Chondrocyte (in vitro differentiated cells): ENCODE measurements at regions not wholly inside any gene's neighbourhood (a gene's known extent, or its start where the extent isn't known, plus 50 kb on each side); places are given as distances from the start of the nearest gene placed in this dataset.

ENCODE experiments used
- DNase-seq: peaks from one replicate; pipeline ENCODE4 v3.0.0; 2021; ENCODE audit warnings: mixed read lengths, low spot score
- H3K27ac Mint-ChIP-seq: one replicate; pipeline ENCODE4 v1.8.0; 2021; ENCODE audit warnings: mild to moderate bottlenecking, moderate library complexity, mixed read lengths; ENCODE audit not compliant: unreplicated experiment
- H3K27me3 Mint-ChIP-seq: 2 replicates; pipeline ENCODE4 v1.8.0; 2021; ENCODE audit warnings: low read depth, mixed read lengths
- H3K36me3 Mint-ChIP-seq: 2 replicates; pipeline ENCODE4 v1.8.0; 2021; ENCODE audit warnings: low read depth, mixed read lengths
- H3K4me1 Mint-ChIP-seq: 2 replicates; pipeline ENCODE4 v1.8.0; 2021; ENCODE audit warnings: low read depth, mild to moderate bottlenecking, mixed read lengths
- H3K4me3 Mint-ChIP-seq: one replicate; pipeline ENCODE4 v1.8.0; 2021; ENCODE audit warnings: mild to moderate bottlenecking, moderate library complexity, mixed read lengths; ENCODE audit not compliant: unreplicated experiment
- H3K9me3 Mint-ChIP-seq: 2 replicates; pipeline ENCODE4 v1.8.0; 2021; ENCODE audit warnings: low read depth, mixed read lengths
- TF ChIP-seq, protein P1 (sequence below): fragments of 200-600 bp; sonication (generic); IDR thresholded peaks from 2 replicates; pipeline ENCODE4 v1.5.0; 2021; ENCODE audit warnings: antibody characterized with exemption, mild to moderate bottlenecking, moderate library complexity

DNA sequence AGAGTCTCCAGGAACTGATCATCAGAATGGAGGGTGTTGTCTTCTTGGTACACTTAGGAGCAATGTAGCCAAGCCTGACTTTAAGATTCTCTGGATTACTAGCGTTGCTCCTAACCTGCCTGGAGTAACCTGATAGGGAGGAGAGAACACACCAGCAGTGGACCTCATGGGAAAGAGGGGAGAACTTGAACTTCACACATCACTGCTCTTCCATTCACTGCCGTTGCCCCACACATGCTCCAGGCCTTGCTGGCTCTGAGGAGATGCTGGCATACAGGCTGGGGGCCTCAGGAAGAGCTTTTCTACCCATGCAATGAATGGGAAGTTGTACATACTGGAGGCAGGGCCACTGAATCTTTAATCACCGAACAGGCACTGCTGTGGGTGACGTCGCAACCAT is 60.3 kb upstream of the ADAMTS16 start:
- H3K4me3 Mint-ChIP-seq, result no peak overlapping the region
- DNase-seq, result no peak
- TF ChIP-seq, protein P1, sequence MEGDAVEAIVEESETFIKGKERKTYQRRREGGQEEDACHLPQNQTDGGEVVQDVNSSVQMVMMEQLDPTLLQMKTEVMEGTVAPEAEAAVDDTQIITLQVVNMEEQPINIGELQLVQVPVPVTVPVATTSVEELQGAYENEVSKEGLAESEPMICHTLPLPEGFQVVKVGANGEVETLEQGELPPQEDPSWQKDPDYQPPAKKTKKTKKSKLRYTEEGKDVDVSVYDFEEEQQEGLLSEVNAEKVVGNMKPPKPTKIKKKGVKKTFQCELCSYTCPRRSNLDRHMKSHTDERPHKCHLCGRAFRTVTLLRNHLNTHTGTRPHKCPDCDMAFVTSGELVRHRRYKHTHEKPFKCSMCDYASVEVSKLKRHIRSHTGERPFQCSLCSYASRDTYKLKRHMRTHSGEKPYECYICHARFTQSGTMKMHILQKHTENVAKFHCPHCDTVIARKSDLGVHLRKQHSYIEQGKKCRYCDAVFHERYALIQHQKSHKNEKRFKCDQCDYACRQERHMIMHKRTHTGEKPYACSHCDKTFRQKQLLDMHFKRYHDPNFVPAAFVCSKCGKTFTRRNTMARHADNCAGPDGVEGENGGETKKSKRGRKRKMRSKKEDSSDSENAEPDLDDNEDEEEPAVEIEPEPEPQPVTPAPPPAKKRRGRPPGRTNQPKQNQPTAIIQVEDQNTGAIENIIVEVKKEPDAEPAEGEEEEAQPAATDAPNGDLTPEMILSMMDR, result no peak
- no peaks in the 10 kb centered on the region for H3K4me1 Mint-ChIP-seq
- no peaks in the 10 kb centered on the region for H3K9me3 Mint-ChIP-seq
- peaks cover 25% of the 10 kb centered on the region for H3K27me3 Mint-ChIP-seq
- H3K36me3 Mint-ChIP-seq, result no peaks in the 10 kb centered on the region
- H3K27ac Mint-ChIP-seq, result no peak overlapping the region

DNA sequence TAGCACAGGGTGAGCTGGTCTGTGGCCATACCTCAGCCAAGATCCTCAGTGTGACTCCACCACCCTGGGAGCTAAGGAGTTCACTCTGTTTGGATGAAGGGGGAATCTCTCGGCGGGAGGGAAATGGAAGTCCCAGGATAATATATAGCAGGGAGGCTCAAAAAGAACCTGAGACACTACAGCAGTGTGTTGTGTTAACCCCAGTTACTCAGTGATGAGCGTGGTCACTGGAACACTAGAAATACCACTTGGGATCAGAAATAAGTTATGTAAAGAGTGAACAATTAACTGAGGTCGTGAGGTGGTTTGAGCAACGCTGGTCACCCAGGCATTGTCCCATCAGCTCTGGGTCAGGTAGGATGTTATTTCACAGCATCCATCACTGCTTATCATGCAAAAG is 59.3 kb upstream of the ADAMTS16 start:
- H3K27ac Mint-ChIP-seq, result no peak overlapping the region
- no peak for DNase-seq
- no peaks in the 10 kb centered on the region for H3K9me3 Mint-ChIP-seq
- peaks cover 29% of the 10 kb centered on the region for H3K27me3 Mint-ChIP-seq
- TF ChIP-seq, protein P1, result no peak
- no peaks in the 10 kb centered on the region for H3K4me1 Mint-ChIP-seq
- no peaks in the 10 kb centered on the region for H3K36me3 Mint-ChIP-seq
- H3K4me3 Mint-ChIP-seq, result no peak overlapping the region

DNA sequence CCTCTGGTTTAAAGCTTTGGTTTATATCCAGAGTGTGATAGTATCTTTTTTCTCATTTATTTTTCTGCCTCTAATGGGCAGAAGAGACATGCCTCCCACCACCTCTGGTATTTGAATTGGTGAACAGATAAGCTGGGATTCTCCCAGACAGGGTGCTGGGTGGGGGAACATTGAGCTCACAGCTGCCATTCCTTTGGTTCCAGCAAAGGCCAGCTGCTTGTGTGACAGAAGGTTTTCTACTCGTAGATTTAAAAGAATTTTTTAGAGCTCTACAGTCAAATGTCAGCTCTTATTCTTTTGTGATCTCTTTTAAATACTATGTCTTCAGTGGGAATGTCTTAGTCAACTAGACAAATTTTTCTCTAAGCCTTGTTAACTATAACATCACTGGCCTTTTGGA is 54.7 kb upstream of the ADAMTS16 start:
- Mint-ChIP-seq H3K9me3 (no peaks in the 10 kb centered on the region), H3K27ac (no peak overlapping the region), H3K4me1 (no peaks in the 10 kb centered on the region), H3K4me3 (no peak overlapping the region), H3K36me3 (no peaks in the 10 kb centered on the region), H3K27me3 (peaks cover 16% of the 10 kb centered on the region)
- TF ChIP-seq, protein P1, result no peak
- DNase-seq, result no peak

DNA sequence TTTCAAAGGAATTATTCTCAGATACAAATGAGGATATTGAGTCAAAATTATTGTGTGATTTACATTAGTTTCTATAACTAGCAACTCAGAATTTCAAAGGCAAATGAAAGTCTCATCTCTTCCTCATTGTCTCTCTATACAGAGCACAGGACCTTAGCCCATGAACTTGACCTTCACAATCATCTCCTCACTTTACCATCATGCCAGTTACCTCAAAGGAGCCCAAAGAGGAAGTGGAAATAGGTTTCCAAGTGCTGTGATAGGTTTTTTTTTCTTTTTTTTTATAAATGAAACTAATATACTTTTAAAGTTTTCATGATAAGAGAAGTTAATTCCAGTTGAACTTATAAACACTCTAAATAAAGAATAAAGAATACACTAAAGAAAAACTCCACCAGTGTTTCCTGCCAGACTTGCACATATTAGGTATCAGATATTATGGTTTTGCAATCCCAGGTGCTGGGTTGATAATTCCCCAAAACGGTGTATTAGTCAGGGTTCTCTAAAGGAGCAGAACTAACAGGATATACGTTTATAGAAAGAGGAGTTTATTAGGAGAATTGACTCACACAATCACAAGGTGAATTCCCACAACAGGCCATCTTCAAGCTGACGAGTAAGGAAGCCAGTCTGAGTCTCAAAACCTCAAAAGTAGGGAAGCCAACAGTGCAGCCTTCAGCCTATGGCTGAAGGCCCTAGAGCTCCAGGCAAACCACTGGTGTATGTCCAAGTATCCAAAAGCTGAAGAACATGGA is 50.1 kb upstream of the ADAMTS16 start:
- TF ChIP-seq, protein P1, result no peak
- no peak for DNase-seq
- H3K4me1 Mint-ChIP-seq, result no peaks in the 10 kb centered on the region
- H3K9me3 Mint-ChIP-seq, result peaks cover 2% of the 10 kb centered on the region
- peaks cover 14% of the 10 kb centered on the region for H3K27me3 Mint-ChIP-seq
- H3K4me3 Mint-ChIP-seq, result no peak overlapping the region
- no peak overlapping the region for H3K27ac Mint-ChIP-seq
- H3K36me3 Mint-ChIP-seq, result no peaks in the 10 kb centered on the region
